Astrocyte of the cerebellum (primary cell): ENCODE measurements at regions not wholly inside any gene's neighbourhood (a gene's known extent, or its start where the extent isn't known, plus 50 kb on each side); places are given as distances from the start of the nearest gene placed in this dataset.

Experiments
- DNase-seq: peaks from one replicate; pipeline ENCODE4 v3.0.0-alpha.2; 2011; ENCODE audit warnings: low read depth
- H3K4me3 ChIP-seq: 2 replicates; pipeline ENCODE4 v1.5.1; 2011; ENCODE audit warnings: mild to moderate bottlenecking, low read depth, low read length, moderate library complexity
- in situ Hi-C: cut with HindIII; loops from 2 replicates; pipeline ENCODE4 v1.10.0; 2017; ENCODE audit warnings: low sequenced_read_pairs
- TF ChIP-seq, protein P1 (sequence below): IDR thresholded peaks from 2 replicates; pipeline ENCODE4 v1.5.1; 2012; ENCODE audit warnings: low read length, low read depth, moderate library complexity, mild to moderate bottlenecking; ENCODE audit errors: missing control alignments

DNA sequence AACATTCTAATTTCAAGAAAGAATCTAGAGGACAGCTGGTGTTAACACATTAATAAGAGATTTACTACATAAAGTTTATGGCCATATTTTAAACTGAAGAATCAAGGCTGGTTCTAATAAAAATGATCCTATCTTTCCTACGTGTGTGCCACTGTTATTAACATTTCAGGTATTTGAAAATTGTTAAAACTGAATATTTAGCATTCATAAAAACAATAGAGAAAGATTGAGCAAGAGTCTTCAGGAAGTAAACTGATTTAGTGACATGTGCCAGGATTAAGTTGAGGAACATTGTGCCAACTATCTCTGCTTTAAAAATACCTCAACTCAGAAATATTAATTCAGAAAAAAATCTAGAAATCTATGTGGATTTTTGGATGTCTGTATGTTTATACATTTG is 810.1 kb downstream of the FAT4 start:
- DNase-seq, result no peak
- TF ChIP-seq, protein P1, sequence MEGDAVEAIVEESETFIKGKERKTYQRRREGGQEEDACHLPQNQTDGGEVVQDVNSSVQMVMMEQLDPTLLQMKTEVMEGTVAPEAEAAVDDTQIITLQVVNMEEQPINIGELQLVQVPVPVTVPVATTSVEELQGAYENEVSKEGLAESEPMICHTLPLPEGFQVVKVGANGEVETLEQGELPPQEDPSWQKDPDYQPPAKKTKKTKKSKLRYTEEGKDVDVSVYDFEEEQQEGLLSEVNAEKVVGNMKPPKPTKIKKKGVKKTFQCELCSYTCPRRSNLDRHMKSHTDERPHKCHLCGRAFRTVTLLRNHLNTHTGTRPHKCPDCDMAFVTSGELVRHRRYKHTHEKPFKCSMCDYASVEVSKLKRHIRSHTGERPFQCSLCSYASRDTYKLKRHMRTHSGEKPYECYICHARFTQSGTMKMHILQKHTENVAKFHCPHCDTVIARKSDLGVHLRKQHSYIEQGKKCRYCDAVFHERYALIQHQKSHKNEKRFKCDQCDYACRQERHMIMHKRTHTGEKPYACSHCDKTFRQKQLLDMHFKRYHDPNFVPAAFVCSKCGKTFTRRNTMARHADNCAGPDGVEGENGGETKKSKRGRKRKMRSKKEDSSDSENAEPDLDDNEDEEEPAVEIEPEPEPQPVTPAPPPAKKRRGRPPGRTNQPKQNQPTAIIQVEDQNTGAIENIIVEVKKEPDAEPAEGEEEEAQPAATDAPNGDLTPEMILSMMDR, result no peak
- H3K4me3 ChIP-seq, result no peak overlapping the region
- in situ Hi-C loops, result no loop called here

DNA sequence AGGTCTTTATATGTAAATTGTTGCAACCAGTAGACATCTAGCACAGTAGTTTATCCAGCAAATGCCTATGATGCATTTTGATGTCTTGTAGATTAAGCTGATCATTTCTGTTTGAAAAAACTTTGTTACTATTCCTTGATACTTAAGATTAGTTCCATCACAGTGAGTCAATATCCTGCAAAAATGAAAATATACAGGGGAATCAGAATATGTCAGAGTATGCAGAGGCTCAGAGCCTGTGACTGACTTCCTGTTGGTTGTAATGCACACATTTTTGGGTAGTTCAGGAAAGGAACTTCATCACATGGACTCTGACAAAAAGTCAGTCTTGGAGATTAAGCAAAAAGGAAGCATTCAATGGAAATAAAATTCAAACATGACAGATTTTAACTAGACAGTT is 815.5 kb downstream of the FAT4 start:
- TF ChIP-seq, protein P1, result no peak
- in situ Hi-C loops, result no loop called here
- H3K4me3 ChIP-seq, result no peak overlapping the region
- DNase-seq, result no peak

DNA sequence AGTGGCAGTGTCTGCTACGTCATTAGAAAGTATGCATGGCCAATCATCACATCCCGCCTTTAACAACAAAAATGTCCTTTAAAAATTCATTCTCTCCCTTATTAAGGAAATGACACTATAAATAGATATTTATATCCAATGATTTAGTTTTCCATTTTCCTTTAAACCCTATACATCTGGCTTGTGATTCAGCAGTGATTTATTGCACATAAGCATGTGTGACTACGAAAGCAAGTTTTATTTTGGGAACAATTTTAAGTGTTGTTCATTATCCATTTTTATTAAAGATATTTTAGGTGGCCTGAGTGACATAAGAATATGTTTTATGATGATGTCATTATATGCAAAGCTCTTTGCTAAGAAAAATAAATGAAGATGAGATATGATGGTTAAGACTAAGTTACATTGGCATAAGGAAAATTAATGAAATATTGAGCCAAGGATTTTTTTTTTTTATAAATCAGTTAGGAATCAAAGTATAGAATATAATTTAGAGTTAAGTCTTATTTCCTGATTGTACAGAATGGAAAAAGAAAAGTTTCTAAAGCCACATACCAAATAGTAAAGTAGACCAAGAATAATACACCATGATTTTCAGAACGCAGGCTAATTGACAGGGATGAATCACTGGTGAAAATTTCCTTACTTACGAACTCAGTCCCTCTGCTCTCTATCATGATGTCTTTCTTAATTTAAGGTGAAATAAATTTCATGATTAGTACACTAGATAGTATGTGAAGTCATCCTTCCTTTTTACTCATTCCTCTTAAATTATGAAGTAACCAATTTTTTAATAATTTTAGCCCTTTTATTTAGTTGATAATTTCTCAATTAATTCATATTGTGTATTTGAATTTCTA is 822.4 kb downstream of the FAT4 start:
- TF ChIP-seq, protein P1, result no peak
- in situ Hi-C loops, result no loop called here
- no peak overlapping the region for H3K4me3 ChIP-seq
- no peak for DNase-seq

DNA sequence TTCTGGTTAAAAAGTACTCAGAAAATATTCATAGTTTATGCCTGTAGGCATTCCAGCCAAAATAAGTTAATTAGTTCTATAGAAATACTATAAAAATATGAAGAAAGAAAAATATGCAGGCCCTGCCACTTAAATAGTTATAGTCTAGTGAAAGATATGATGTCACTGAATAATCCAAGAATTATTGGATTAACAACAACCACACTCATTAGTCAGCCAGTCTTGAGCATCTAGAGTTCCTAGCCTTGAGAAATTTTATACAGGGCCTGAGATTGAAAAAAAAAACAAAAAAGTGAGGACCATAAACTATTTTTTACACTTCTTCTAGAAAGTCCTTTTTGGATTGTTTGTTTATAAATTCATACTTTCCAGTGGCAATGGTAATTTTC is 823.0 kb downstream of the FAT4 start:
- no peak for DNase-seq
- in situ Hi-C loops, result no loop called here
- no peak overlapping the region for H3K4me3 ChIP-seq
- TF ChIP-seq, protein P1, result no peak

DNA sequence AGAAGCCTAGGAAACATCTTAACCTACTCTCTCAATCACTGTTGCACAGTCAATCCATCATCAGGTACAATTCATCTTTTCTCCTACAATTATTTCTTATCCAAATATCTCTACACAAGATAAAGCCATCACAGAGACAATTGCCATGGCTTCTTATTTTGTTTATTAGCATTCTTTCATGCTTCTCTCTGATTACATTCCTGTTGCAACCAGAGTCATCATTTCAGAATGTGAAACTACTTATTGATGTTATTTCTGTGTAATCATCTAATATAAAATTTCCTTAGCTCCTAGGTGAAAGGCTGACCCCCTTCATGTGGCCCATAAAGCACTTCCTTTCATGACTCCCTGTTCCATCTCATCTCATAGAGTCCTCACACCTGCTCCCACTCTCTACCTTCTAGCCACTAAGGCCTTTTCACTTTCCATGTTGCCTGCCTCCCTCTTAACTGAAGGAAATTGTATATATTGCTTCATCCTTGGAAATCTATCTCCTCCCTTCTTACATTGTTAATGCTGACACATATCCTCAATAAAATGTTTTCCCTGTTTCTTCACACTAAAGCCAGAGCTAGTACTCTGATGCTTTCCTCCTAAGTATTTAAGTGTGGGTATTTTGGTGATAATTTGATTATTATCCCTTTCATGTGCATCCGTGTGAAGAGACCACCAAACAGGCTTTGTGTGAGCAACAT is 829.9 kb downstream of the FAT4 start:
- in situ Hi-C loops, result no loop called here
- H3K4me3 ChIP-seq, result no peak overlapping the region
- TF ChIP-seq, protein P1, result no peak
- DNase-seq, result no peak

DNA sequence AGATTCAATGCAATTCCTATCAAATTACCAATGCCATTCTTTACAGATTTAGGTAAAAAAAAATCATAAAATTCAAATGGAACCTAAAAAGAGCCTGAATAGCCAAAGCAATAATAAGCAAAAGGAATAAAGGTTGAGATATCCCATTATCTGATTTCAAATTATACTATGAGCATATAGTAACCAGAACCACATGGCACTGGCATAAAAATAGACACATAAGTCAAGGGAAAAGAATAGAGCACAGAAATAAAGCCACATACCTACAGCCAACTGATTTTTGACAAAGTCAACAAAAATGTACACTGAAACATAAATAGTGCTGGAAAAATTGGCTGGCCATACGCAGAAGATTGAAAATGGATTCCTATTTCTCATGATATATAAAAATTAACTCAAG is 853.7 kb downstream of the FAT4 start:
- TF ChIP-seq, protein P1, result no peak
- in situ Hi-C loops, result no loop called here
- DNase-seq, result no peak
- H3K4me3 ChIP-seq, result no peak overlapping the region
